HuH-7.5 (cell line): ENCODE measurements at regions not wholly inside any gene's neighbourhood (a gene's known extent, or its start where the extent isn't known, plus 50 kb on each side); places are given as distances from the start of the nearest gene placed in this dataset.
"Not testable (repeated sequence)": the region's sequence is repeated elsewhere in the genome, so short reads cannot be mapped to it uniquely, and the experiment has no call there.

Source experiments
- DNase-seq: peaks from one replicate; pipeline ENCODE4 v3.0.0; 2011; ENCODE audit warnings: low spot score

DNA sequence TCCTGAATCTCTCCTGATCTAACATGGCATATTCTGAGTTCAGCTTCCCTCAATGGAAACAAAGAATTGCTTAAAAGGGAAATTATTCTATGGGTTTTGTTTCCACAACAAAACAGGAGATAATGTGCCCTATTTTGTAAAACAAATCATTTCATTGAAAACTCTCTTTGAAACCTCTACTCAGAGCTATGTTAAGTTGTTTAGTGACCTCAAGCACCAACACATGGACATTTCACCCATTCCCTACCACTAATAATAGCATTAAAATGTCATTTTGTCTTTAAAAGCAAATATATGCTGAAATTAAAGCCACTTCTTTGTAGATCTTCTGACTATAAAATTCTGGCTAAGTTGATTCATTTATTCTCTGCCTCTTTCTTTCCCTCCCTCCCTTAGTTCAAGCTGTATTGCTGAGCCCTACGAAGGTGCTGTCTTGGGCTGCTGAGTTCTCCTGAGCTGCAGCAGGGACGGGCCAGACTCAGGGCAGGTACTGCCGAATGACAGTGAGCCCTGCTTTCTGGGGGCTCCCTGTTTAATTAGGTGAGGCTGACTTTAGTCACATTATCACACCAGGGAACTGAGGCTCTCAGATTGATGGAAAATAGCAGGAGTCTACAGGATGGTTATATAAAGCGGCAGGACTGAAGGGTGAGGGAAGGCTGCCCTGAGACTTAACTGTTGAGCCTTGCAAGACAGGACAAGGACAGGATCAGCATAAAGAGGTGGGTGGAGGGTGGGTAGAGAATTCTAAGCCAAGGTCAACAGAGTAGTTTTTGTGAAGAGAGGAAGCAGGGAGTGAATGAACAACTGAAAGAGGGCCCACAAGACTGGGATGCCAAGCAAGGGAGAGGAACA is 1685.1 kb downstream of the SPATA31A7 start:
- DNase-seq = not testable (repeated sequence)

DNA sequence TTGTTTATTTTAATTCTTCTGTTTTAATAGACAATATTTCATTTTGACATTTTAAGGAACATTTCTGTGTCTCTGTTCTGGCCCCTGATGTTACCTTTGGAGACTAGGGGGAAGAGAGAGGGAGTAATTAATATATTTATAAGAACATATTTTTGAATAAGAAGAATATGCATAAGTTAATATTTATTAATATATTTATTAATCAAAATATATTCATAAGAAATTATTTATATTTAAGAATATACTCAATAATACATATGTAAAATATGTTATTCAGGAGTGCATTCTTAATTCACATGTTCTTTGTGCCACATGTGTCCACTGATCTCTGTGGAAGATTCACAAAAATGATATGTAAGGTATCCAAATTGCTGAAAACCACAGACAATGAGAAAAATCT is 1687.7 kb downstream of the SPATA31A7 start:
- DNase-seq = not testable (repeated sequence)

DNA sequence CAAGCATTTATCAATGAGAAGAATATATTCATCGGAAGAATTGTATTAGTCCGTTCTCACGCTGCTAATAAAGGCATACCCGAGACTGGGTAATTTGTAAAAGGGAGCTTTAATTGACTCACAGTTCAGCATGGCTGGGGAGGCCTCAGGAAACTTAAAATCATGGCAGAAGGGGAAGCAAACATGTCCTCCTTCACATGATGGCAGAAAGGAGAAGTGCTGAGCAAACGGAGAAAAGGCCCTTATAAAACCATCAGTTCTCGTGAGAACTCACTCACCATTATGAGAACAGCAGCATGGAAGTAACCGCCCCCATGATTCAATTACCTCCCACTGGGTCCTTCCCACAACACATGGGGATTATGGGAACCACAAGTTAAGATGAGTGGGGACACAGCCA is 1688.2 kb downstream of the SPATA31A7 start:
- not testable (repeated sequence) for DNase-seq

DNA sequence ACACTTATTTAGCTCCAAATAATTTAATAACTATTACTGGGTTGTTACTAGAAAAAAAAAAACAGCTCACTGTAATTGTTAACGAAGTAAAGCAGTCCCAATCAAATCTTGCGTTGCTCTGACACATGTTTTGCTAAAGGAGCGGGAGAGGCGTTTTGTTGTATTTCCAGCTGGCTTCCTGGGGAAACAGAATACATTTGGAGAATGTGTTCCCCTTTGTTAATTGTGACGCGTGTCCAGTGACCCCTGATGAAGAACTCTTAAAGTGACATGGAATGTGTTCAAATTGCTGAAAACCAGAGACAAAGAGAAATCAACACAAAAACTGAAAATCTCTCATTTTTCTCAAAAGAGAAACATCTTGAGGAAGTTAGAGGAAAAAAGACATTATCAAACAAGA is 1690.6 kb downstream of the SPATA31A7 start:
- DNase-seq = not testable (repeated sequence)

DNA sequence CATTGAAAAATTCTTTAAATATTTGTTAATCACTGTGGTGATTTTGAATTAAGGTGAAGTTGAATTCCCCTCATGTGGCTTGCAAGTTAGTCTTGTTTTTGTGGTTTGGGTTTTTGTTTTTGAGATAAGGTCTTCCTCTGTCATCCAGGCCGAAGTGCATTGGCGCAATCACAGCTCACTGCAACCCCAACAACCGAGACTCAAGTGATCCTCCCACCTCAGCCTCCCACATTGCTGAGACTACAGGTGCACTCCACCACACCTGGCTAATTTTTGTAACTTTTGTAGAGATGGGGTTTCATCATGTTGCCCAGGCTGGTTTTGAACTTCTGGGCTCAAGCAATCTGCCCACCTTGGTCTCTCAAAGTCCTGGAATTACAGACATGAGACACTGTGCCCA is 1691.1 kb downstream of the SPATA31A7 start:
- DNase-seq = not testable (repeated sequence)

DNA sequence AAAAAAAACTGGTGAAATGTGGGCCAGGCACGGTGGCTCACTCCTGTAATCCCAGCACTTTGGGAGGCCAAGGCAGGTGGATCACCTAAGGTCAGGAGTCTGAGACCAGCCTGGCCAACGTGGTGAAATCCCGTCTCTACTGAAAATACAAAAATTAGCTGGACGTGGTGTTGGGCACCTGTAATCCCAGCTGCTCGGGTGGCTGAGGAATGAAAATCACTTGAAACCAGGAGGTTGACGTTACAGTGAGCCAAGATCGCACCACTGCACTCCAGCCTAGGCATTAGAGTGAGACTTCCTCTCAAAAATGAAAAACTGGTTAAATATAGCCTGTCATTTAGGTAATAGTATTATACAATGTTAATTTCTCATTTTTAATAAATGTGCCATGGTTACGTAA is 1692.0 kb downstream of the SPATA31A7 start:
- DNase-seq = not testable (repeated sequence)

DNA sequence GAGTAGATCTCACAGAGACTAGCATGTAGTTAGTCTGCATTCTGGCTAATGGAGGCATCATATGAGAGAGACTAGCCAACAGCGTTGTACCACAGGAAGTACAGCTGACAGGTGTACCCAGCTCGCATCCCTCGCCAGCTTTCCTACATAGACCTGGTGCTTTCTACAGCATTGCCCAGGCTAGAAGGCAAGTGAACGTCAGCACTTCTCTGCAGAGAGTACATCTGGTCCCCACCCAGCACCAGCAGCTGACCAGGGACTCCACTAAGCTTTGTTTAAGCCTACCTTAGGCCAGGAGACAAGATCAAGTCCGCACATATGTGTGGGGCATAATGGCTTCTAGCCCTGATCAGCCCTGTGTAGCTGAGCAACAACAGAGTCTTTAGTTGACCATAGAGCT is 1692.9 kb downstream of the SPATA31A7 start:
- not testable (repeated sequence) for DNase-seq

DNA sequence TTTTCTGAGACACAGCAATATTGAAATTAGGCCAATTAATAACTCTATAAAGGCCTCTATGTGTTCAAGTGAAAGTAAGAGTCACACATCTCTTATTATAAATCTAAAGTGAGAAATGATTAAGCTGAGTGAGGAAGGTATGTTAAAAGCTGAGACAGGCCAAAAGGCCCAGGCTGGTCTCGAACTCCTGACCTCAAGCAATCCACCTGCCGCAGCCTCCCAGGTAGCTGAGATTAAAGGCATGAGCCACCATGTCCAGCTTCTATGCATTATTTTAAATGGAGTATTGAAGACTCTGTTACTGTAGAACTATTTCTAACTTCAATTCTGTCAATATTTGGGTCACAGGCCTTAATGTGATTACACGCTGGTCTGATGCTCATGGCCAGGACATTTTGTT is 1706.9 kb downstream of the SPATA31A7 start:
- DNase-seq = not testable (repeated sequence)

DNA sequence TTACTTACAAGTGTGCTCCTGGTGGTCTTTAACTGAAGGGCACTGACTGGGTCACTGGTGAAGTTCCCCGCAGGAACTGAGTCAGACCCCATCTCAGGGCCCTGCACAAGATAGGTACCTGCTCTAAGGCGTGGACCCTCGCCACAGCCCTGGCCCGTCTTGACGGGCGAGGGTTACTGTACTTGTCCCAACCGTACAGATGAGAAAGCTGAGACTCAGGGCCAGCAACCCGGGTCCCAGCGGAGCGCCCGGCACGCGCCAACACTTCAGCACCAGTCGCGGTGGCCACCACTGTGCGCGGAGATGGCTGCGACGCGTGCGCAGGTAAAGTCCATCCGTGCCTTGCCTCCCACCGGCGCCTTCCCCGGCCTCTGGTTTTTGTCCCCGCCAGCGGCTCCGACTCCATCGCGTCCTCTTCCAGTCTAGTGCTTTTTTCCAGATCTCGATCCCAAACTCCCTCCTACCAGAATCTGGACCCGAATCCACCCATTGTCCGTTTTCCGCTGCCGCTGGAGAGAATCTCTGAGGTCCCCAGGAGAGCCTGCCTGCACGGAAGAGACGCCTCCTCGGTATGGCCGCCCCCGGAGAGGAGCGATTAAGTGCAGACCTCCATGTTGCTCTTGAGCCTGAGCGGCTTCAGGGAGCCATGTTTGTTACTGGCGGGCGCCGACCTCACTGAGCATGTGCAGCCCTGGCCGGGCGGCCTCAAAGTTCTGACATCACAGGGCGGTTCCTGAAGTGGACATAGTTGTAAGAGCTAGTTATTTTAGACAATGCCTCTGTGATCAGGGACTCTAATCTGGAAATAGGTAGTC is 1707.8 kb downstream of the SPATA31A7 start:
- not testable (repeated sequence) for DNase-seq

DNA sequence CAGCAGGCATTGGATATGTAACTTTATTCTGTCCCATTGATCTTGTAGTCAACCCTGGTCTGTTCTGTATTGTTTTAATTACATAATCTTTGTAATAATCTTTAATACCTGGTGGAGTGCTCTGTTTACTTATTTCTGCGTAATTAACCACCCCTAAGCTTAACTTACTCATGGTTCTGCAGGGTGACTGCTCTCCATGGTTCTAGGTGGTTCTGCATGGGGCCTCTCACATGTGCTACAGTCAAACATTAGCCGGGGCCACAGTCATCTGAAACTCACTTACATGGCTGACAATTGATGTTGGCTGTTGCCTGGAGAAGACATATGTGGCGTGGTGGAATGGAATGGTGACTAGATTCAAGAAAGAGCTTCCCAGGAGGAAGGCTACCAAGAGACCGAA is 1709.8 kb downstream of the SPATA31A7 start:
- not testable (repeated sequence) for DNase-seq

DNA sequence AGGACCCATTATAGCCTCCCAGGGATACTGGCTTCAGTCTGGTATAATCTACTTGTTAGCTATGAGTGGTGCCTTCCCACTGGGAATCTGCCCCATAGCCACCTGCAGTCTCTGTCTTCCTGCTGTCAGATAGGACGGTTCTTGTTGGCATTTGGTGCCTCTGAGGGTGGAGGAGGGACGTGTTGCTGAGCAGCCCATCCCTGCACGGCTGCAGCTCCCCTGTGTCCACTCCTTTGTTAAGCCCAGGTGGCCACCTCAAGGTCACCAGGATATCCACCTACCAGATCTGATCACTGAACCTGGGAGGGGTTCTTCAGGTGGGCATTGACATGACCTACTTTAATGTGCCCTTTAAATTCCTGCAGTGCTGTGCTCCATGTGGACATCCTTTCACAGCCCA is 1714.2 kb downstream of the SPATA31A7 start:
- not testable (repeated sequence) for DNase-seq

DNA sequence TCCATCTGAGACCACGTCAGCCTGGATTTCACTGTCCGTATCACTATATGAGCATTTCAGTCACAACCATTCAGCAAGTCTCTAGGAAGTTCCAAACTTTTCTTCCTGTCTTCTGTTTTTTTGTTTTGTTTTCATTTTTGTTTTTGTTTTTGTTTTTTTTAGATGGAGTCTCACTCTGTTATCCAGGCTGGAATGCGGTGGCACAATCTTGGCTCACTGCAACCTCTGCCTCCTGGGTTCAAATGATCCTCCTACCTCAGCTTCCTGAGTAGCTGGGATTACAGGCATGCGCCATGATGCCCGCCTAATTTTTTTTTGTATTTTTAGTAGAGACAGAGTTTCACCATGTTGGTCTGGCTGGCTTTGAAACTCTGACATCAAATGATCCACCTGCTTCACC is 1715.9 kb downstream of the SPATA31A7 start:
- DNase-seq = not testable (repeated sequence)

DNA sequence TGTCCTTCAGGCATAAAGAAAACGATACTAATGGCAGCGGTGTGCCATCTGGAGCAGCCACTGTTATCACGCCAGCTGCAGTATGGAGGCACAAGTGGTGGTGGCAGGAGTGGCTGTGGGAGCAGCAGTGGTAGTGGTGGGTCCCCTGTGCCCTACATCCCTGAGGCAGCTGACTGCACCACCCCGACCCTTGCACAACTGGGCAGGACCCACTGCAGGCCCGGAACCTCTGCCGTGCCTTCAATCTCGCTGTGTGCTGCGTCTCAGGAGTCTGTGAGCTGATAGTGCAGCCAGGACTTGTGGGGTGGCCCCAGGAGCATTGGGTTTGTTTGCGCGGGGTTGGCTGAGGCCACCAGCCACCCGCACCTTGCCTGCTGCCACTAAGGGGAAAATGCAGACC is 1718.0 kb downstream of the SPATA31A7 start:
- not testable (repeated sequence) for DNase-seq

DNA sequence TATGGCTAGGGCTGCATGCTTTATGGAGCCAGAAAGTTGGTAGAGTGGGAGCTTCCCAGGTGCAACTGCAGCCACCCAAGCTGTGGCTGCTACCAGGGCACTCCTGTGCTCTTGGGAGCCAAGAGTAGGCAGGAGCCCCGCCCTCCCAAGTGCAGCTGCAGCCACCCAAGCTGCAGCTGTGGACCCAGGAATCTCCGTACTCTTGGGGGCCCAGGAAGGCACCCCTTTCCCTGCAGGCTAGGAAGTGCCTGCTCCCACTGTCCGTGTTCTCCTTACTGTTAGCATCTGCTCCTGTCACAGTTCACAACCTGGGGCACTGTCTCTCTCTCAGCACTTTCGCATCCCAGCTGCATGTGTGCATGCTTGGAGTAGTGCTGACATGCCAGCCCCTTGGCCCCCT is 1718.4 kb downstream of the SPATA31A7 start:
- not testable (repeated sequence) for DNase-seq

DNA sequence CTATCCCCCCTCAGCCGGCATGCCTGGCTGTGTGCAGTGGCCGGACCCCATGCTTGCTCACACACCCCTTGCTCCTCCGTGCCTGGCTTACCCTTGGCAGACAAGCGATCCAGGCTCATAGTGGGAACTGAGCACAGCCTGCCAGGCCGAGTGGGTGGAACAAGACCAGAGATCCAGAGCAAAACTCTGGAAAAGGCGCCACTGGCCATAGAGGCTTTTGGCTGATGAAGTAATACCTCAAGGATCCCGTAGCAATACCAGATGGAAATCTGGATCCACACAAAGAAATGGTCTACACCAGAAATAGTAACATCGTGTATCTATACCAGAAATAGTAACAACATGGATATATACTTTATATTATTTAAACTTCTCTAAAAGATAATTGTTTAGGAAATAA is 1719.6 kb downstream of the SPATA31A7 start:
- DNase-seq = not testable (repeated sequence)

DNA sequence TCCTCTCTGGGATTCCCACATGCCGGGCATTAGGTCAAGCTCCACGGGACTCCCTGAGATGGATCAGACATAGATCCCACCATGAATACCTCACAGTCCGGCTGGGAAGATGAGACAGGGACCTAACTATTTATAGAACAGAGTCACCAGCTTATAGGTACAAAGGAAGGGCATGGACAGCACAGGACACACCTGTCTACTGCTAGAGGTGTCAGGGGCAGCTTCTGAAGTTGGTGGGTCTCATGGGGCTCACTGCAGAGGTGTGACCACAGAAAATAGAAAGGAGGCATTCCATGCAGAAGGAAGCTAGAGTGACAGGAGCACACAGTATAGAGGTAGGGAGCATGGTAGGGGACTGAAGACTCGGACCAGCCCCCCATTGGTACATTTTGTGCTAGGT is 1722.4 kb downstream of the SPATA31A7 start:
- not testable (repeated sequence) for DNase-seq

DNA sequence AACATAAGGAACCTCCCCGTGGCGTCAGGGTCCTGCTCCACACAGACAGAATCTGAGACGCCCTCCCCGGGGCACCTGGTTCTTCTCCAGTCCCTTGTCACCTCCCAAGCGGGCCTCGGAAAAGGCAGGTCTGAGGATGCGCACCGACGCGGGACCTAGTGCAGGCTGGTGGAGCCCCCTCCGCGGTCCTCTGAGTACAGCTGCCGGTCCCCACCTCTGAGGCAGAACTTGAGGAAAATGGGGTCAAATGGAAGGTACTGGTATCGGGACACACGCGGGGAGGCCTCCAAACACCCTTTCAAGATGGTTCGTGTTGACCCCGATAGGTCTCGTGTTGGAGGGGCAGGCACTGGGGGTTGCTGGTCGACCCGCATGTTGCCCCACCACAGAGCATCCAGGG is 1725.3 kb downstream of the SPATA31A7 start:
- DNase-seq = not testable (repeated sequence)

DNA sequence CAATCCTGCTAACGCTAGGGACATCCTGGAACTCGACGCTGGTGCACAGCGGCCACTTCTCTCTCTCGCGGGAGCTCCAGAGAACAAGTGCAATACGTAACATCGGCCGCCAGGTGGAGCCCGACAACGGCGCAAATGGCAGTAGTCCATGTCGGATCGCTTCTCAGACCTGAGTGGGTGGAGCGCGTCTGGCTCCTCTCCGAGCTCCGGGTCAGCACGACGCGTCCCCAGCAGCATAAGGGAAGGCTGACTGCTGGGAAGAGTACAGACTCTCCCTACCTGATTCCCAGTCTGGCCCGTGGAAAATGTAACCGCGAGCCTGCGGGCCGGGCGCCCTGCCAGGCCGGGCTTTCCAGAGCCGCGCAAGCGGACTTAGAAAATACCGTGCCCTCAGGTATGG is 1725.8 kb downstream of the SPATA31A7 start:
- DNase-seq = not testable (repeated sequence)

DNA sequence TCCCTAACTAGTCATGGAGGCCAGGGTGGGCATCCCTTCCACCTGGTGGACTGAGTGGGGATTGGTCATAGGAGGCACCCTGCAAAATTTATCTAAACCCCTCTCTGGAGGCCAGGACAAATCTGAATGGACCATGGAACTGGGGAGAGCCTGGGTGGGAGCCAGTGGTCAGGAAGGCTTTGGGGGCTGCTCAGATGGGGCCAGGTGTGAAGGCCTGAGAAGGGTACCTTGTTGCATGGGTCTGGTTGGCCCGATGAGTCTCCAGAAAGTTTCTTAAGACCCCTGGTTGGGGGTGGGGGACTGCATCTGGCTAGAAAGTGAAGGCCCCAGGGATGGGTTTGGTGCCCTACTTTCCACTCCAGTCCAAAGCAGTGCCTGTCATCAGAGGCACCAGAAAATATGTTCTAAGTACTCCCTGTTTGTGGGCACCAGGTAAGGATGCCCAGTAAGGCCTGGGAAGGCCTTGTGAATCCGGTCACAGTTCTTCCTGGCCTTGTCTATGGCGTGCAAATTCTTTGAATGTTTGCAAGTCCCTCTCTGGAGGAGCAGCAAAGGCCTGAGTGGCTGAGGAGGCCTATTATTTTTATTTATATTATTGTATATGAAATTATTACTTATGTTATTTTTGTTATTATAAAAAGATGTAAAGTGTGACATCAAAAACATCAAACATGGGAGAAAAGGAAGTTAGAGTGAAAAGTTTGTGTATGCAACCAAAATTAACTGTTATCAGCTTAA is 1729.0 kb downstream of the SPATA31A7 start:
- not testable (repeated sequence) for DNase-seq

DNA sequence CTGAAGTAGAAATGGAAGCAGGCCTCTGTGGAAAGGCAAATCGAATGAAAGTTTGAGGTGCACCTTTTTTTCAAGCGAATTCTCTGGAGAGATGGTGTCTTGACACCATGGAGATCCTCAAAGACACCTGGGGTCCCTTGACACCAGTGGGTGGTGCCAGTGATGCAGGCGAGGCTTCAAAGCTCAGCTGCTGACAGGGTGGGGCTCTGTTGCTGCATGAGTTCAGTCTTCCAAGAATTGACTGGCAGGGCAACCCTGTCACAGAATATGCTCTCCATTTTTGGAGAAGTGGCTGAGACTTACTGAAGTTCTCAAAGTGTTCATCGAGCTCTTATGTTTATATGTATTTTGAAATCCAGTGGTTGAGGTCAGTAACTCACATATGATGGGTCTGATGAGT is 1741.6 kb downstream of the SPATA31A7 start:
- DNase-seq = not testable (repeated sequence)

DNA sequence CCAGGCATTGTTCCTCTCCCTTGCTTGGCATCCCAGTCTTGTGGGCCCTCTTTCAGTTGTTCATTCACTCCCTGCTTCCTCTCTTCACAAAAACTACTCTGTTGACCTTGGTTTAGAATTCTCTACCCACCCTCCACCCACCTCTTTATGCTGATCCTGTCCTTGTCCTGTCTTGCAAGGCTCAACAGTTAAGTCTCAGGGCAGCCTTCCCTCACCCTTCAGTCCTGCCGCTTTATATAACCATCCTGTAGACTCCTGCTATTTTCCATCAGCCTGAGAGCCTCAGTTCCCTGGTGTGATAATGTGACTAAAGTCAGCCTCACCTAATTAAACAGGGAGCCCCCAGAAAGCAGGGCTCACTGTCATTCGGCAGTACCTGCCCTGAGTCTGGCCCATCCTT is 1763.0 kb downstream of the SPATA31A7 start:
- DNase-seq = not testable (repeated sequence)
